Fibroblast of the aortic adventitia (primary cell): ENCODE measurements at regions not wholly inside any gene's neighbourhood (a gene's known extent, or its start where the extent isn't known, plus 50 kb on each side); places are given as distances from the start of the nearest gene placed in this dataset.

Experiments used
- DNase-seq: peaks from one replicate; pipeline ENCODE4 v3.0.0-alpha.2; 2010; ENCODE audit warnings: low read depth
- H3K4me3 ChIP-seq: 2 replicates; pipeline ENCODE4 v1.5.1; 2011; ENCODE audit warnings: low read depth, mild to moderate bottlenecking, control low read depth, low read length, moderate library complexity
- CTCF ChIP-seq: IDR thresholded peaks from 2 replicates; pipeline ENCODE4 v1.5.1; 2011; ENCODE audit warnings: mild to moderate bottlenecking, low read length, control low read depth, inconsistent platforms; ENCODE audit not compliant: insufficient read depth

GRCh38 chr14:40847480-40847879 lies 759.2 kb upstream of the LRFN5 start:
- TF ChIP-seq CTCF, result no peak
- DNase-seq, result no peak
- H3K4me3 ChIP-seq, result no peak overlapping the region

GRCh38 chr14:40842816-40843215 lies 763.9 kb upstream of the LRFN5 start:
- no peak for TF ChIP-seq CTCF
- H3K4me3 ChIP-seq, result no peak overlapping the region

GRCh38 chr14:40841886-40842285 lies 764.8 kb upstream of the LRFN5 start:
- no peak for TF ChIP-seq CTCF
- no peak for DNase-seq
- no peak overlapping the region for H3K4me3 ChIP-seq

More at GRCh38 chr14:40842816-40843215, 763.9 kb upstream of the LRFN5 start:
- no peak for DNase-seq

GRCh38 chr14:40838601-40839000 lies 768.1 kb upstream of the LRFN5 start:
- no peak for DNase-seq
- no peak for TF ChIP-seq CTCF
- H3K4me3 ChIP-seq, result no peak overlapping the region

GRCh38 chr14:40806471-40806870 lies 800.2 kb upstream of the LRFN5 start:
- no peak for DNase-seq

GRCh38 chr14:40796168-40796567 lies 810.5 kb upstream of the LRFN5 start:
- no peak for TF ChIP-seq CTCF
- DNase-seq, result no peak
- H3K4me3 ChIP-seq, result no peak overlapping the region

More at GRCh38 chr14:40806471-40806870, 800.2 kb upstream of the LRFN5 start:
- no peak overlapping the region for H3K4me3 ChIP-seq
- no peak for TF ChIP-seq CTCF

GRCh38 chr14:40784860-40785259 lies 821.8 kb upstream of the LRFN5 start:
- DNase-seq, result no peak
- no peak for TF ChIP-seq CTCF
- no peak overlapping the region for H3K4me3 ChIP-seq
